Stimulated activated CD4-positive, alpha-beta T cell treated with anti-CD3 and anti-CD28 coated beads, Interleukin-1b, Interleukin-23, amount 100 ng/mL, for 24 hours (primary cell): ENCODE measurements at regions not wholly inside any gene's neighbourhood (a gene's known extent, or its start where the extent isn't known, plus 50 kb on each side); places are given as distances from the start of the nearest gene placed in this dataset.

Experiments used
- DNase-seq, 4 experiments: peaks; one replicate each; pipeline ENCODE4 v3.0.0-alpha.2; 2020; ENCODE audit warnings: low read depth in 4 of 4, low spot score in 1 of 4

- no peak for DNase-seq
Measured at GRCh38 chr6:39999006-39999867, 65.0 kb upstream of the MOCS1 start.

- DNase-seq = no peak
Measured at GRCh38 chr6:39998126-39998525, 63.9 kb upstream of the MOCS1 start.

- no peak for DNase-seq
Measured at GRCh38 chr6:39997101-39997635, 62.9 kb upstream of the MOCS1 start.

- no peak for DNase-seq
Measured at GRCh38 chr6:39995633-39996032, 61.4 kb upstream of the MOCS1 start.

DNA sequence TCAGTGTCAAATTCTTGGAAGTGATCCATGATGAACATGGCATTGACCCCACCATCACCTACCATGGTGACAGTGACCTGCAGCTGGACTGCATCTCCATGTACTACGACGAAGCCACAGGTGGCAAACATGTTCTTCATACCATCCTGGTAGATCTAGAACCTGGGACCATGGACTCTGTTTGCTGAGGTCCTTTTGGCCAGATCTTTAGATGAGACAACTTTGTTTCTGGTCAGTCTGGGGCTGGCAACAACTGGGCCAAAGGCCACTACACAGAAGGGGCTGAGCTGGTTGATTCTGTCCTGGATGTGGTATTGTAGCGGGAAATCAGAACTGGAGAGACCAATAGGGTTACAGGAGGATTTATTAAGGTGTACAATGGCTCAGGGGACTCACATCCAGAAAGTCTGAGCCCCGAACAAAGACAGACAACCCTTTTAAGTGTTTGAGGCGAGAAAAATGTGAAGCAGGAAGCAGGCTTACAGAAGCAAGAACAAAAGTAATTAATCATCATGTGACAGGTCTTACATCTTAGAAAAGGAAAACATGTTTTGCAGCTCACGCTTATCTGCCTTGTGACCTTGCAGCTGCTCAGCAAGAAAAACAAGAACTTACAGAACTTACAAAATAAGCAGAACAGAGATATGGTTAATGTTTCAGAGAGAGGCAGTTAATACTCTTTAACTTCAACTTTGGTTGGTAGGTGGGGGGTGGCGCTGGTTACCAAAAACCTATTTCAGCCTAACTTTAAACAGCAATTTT, 58.8 kb upstream of the MOCS1 start:
- no peak for DNase-seq
